ENCODE measurements at regions not wholly inside any gene's neighbourhood (a gene's known extent, or its start where the extent isn't known, plus 50 kb on each side); places are given as distances from the start of the nearest gene placed in this dataset.
"Not testable (repeated sequence)": the region's sequence is repeated elsewhere in the genome, so short reads cannot be mapped to it uniquely, and the experiment has no call there.

DNA sequence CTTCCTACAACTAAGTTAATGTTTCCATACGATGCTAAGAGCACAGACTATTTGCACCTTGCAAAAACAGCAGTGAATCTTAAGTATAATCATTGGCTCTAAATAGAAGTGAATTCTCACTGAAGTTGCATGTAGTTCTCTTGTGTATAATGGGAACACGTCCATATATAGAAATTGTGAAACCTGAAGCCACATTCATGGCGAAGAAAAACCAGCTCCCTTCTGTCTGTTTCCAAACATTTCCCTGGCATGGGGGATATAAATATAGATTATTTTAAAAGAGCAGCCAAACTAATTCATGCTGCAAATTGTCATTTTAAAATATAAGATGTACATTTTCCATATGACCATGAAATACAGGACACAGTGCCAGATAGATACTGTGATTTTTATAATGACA is 71.1 kb downstream of the TRAM1L1 start:
- DNase-seq (ENCODE audit: low read depth in 4 of 4, low spot score in 2 of 4), result no peak

DNA sequence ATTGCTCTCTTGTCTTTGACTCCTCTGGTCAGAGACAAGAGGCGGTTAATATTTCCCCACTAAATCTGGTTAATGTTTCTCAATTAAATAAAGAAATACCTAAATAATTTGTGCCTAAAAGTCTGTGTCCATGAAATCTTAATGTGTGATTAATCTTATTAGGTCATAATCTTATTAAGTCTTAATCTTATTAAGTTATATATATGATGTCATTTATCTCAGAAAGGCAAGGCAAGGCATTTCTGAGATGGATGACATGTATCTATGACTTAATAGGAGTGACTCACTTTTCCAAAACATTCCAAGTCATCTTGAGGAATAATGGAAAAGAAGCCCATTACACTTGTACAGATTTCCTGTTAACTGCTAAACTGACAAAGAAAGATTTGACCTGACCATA is 74.7 kb downstream of the TRAM1L1 start:
- DNase-seq (ENCODE audit: low read depth in 4 of 4, low spot score in 2 of 4), result no peak

DNA sequence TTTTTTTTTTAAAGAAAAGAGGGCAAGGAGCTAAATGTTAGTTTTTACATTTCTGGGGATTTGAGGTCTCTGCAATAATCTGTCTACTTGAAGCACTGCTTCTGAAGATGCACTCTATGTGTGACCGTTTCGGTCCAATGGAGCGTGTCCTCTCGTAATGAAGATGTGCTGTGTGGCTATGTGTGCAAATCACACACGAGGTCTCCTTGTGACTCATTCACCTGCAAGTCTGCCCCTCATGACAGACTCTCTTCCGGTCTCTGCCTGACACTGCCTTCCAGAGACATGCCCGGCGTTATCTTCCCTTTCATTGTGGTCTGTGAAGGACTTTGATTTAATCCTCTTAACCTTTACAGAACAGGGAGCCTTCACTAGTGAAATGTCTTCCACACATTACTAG is 84.3 kb downstream of the TRAM1L1 start:
- no peak for DNase-seq (ENCODE audit: low read depth in 4 of 4, low spot score in 2 of 4)

DNA sequence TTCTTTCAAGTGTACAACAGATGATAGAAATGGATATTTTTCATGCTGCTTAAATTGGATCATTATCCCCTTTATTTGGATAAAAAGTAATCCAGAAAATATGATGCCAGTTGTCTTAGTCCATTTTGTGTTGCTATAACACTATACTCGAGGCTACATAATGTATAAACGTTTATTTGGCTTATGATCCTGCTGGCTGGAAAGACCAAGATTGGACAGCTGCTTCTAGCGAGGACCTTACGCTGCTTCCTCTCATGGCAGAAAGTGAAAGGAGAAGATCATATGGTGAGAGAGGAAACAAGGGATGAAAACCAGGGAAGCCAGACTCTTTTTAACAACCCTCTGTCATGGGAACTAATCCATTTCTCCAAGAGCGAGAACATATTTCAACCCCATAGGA is 102.7 kb downstream of the TRAM1L1 start:
- DNase-seq (ENCODE audit: low read depth in 4 of 4, low spot score in 2 of 4), result no peak

DNA sequence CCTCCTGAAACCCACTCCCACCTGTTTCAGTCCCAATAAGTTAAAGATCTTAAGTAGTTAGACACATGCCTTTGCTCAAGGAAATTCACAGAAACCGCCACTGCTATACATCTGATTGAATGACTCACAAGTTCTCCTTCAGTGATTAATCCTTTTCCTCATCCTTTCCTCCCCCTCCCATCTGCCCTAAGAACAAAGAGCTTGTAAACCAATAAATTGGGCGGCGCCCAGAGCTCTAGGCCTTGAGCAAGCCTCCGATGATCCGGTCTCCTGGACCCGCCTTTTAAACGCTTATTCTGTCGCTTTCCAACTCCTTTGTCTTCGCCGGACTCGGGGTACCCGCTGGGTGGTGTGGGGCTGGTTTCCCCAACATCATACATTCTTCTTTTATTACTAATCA is 104.9 kb downstream of the TRAM1L1 start:
- DNase-seq (ENCODE audit: low read depth in 4 of 4, low spot score in 2 of 4), result not testable (repeated sequence)

DNA sequence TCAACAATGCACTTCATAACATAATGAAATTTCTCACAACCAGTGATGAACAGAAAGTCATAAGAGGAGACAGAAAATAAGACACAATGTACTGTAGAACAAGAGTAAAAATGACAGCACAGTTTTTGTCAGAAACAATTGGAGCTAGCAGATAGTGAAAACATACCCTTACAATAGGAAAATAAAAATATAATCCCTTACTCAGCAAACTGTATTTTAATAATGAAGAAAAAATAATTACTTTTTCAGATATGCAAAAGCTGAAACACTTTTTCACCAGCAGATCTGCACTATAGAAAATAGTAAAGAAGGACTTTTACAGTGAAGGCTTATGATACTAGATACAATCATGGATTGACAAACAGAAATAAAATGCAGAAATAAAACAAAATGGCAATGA is 126.3 kb downstream of the TRAM1L1 start:
- no peak for DNase-seq (ENCODE audit: low read depth in 4 of 4, low spot score in 2 of 4)

DNA sequence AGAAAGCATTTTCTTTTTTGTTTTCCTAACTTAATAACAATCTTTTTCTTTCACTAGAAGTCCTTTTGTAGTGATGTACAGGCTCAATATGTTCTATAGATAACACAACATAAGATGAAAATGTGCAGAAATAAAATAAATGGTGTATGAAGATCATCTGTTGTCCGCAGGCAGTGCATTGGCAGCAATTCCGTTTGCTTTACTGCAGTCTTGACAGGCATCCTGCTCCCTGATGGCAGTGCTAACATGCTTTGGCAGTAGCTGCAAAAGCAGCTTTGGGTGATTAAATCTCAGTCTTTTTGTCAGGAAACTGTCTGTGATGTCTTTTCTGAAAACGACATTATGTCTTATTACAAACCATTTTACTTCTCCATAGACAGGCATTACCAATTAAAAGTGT is 131.4 kb downstream of the TRAM1L1 start:
- DNase-seq (ENCODE audit: low read depth in 4 of 4, low spot score in 2 of 4), result no peak

DNA sequence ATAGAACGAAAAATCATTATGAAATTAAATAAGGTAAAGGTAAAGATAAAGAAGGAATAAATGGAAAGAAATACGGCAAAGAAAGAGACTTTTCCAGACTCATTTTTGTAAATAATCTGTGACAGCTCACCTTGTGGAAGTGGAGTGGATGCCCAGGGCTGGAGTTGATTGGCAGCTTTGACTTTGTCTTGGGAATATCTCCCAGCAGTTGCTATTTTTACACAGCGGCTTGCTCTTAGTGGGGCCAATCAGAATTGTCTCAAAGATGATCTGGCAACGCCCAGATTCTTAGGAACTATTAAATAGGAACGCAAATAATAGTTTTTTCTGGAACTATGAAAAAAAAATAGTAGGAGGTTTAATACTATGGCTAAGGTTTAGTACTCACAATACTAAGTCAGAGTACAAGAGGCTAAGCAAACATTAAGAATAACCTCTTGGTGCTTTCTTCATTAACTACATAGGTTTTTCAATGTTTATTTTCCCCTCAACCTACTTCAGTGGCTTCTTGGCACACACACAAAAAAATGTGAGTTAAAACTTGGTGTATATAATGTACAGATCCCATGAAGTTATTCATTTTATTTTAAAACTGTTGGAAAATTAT is 132.7 kb downstream of the TRAM1L1 start:
- DNase-seq (ENCODE audit: low read depth in 4 of 4, low spot score in 2 of 4), result no peak

DNA sequence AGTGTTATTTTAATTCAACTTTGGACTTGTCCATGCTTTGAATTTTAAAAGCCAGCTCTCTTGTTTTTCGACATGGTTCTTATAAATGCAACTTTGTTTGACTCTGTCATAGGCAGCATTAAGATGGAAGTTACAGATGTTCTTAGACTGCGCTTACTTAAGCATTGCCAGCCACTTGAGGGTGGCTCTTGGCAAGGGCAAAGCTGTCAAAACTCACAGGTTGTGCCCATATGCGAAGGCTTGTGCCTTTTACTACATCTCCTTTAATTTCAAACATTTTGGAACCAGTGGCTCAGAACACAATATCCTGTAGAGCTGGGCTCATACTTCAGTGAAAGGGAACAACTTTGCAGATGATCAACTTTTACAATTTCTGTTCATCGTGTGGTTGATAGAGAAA is 135.5 kb downstream of the TRAM1L1 start:
- DNase-seq (ENCODE audit: low read depth in 4 of 4, low spot score in 2 of 4), result no peak

DNA sequence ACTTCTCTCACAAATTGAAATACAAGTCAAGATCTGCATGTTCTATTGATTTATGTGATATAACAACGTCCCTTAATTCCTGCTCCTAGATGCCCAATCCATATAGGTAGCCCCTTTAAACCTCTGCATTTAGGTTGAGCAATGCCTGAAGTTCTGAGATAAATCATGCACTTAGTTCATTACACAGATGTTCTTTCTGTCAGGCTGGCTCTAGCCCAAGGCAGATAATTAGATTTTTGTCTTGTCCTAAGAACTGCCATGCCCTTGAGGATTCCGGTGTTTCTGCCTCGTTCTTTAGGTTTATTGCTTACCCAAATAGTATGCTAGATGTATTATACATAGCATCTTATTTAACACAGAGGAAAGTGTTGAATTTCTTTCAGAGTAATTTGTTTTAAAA is 143.1 kb downstream of the TRAM1L1 start:
- no peak for DNase-seq (ENCODE audit: low read depth in 4 of 4, low spot score in 2 of 4)

DNA sequence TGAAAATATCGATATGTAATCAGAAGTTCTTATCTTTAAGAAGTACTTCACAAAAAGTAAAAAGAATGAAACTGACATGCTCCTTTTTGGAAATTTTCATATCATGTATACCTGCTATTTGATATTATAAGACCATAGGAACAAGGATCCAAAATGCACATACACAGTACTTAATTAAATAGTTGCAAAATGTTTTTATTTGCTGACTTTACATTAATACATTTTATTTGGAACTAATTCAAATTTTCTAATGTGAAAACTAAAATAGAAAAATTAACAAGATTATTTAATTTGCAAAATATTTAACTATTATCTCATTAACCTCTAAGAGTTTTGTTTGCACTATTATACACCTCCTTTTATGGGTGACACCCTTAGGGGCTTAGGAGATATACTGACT is 155.0 kb downstream of the TRAM1L1 start:
- DNase-seq (ENCODE audit: low read depth in 4 of 4, low spot score in 2 of 4), result no peak

DNA sequence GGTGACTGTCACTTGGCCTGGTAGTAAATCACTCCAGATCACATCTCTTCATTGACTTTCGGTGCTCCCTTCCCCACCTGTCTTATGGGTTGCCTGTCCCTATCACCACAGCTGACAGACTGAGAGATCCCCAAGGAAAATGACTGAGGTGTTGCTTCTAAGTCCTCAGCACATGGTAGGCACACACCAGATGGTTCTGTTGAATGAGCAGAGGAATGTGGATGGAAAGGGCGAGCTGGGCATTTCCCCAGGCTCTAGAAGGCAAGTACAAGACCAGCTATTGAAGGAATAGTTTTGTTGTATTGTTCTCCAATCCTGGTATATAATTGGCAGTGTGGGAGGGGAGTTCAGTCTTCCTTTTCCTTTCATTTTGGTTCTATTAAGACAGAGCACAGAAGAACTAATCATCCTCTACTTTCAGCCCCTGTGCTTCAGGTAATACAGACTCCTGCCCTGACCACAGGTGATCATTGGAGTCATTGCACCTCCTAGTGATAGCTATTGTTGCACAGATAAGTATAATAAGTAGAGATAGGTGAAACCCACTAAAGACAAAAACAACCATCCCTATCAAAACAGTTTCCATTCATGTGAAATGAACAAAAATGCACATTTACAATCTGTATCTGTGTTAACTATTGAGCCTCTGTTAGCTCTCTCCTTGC is 158.6 kb downstream of the TRAM1L1 start:
- DNase-seq (ENCODE audit: low read depth in 4 of 4, low spot score in 2 of 4), result peak in 1 of 4 donors; percentile 3

DNA sequence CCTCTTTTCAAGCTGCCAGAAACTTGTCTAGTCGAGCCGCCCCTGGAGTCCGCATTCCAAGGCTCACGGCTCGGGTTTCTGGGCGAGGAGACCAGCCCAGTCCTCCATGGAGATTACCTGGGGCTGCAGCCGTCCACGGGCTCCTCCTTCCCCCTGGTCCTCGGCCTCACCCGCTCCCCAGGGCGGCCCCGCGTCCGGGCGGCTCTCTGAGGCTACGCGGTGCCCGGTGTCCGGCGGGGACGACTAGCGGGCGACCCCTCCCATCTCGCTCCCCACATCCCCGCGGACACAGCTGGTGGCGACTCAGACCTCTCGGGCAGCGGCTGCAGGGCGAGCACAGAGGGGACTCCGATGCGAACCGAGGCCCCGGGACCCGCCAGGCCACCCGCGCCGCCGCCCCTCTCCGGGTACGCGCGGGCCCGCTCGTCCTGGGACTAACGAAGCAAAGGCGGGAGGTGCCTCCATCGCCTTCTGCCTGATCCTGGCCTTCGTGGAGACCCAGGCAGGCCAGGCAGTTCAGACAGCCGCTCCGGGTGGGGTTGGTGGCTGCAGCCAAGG is 159.4 kb downstream of the TRAM1L1 start:
- DNase-seq (ENCODE audit: low read depth in 4 of 4, low spot score in 2 of 4), result peak in 1 of 4 donors; percentile 34

DNA sequence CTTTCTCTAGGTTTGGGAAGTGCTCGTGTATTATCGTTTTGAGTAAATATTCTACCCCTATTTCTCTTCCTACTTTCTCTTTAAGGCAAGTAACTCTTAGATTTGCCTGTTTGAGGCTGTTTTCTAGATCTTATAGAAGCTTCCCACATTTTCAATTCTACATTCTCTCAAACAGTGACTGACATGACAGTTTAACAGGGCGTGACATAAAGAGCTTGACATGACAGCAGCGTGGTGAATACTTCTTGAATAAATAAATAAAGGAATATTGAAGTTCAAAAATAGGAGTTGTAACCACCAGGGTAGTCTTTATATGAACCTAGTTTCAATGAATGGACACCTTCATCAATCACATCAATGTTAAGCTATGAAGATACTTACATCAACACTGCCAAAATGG is 162.0 kb downstream of the TRAM1L1 start:
- DNase-seq (ENCODE audit: low read depth in 4 of 4, low spot score in 2 of 4), result no peak

DNA sequence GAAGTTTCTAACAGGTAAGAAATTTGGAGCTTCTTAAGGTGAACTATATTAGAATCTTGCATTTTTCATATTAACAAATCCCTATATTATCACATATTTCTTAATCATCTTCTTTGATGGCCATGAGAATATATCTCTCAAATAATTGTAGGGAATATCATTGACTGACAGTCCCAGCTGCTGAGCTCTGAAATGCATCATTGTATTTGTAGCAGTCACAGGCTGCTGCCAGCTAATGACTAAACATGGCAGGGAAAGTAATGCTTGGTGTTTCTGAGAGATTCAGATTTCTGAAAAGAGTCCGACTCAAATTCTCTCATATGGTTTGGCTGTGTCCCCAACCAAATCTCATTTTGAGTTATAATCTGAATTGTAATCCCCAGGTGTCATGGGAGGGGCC is 171.9 kb downstream of the TRAM1L1 start:
- DNase-seq (ENCODE audit: low read depth in 4 of 4, low spot score in 2 of 4), result no peak

DNA sequence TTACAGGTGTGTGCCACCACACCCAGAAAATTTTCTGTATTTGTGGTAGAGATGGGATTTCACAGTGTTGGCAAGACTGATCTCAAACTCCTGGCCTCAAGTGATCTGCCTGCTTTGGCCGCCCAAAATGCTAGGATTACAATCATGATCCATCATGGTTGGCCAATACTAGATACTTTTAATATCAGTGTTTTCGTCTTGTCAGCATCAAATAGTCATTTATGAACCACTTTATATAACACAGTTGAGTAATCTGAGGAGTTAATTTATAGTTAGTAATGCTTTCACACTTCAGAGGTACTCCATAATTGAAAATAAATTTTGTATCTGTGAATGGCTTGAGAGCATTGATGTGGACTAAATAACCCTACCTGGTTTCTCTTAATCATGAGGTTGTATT is 178.6 kb downstream of the TRAM1L1 start:
- no peak for DNase-seq (ENCODE audit: low read depth in 4 of 4, low spot score in 2 of 4)

DNA sequence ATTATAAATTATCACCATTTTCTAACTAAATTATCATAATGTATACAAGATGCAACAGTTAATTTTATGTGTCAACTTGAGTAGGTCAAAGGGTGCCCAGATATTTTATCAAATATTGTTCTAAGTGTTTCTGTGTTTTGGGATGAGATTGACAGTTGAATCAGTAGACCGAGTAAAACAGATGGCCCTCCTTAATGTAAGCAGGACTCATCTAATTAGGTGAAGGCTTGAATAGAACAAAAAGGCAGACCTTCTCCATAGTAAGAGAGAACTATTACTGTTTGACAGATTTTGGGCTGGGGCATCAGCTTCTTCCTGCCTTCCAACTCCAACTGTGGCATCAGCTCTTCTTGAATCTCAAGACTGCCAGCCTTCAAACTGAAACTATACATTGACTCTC is 185.8 kb downstream of the TRAM1L1 start:
- DNase-seq (ENCODE audit: low read depth in 4 of 4, low spot score in 2 of 4), result no peak

DNA sequence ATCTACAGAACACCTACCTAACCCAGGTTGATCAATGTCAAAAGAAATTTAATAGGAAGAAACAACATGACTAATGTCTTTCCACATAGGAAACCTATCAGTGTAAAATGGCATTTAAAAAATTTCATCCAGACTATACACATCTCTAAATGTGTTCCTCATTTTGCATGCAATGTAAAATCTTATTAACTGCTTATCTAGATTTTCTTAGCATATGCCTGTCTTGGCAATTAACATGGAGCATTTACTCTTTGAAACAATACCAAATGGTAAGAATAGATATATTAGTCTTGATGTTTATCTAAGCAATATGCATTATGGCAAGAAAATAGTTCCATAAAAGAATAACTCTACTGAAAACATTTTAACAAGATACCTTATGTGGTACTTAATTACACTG is 199.8 kb downstream of the TRAM1L1 start:
- DNase-seq (ENCODE audit: low read depth in 4 of 4, low spot score in 2 of 4), result no peak

DNA sequence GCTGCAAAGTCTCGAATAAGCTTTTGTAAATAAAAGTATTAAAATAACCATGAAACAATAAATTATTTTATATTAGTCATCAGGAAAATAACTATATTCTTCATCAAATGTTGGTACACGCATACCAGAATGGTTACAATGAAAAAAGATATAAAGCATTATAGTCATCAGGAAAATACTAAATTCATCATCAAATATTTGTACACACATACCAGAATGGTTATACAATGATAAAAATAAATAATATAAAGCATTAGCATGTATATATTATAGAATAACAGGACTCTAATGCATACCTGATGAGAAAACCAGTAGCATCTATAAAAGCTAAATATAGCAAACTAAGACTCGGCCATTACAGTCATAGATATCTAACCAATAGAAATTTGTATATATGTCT is 202.9 kb downstream of the TRAM1L1 start:
- no peak for DNase-seq (ENCODE audit: low read depth in 4 of 4, low spot score in 2 of 4)

DNA sequence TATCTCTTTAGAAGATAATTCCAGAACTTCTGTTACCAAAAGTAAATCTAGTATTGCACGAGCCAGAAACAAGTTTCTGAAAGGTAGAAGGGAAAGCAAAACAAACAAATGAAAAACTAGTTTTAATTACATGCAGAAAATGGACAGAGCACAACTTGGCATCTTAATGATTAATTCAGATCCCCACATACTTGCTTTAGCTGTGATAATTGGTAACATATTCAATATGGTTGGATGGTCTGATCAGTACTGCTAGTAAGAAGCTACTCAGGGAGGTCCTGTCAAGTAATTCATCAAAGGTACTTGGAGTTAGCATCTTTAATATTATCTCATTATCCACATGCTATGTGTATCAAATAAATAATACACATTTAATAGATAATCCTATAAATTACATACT is 204.3 kb downstream of the TRAM1L1 start:
- DNase-seq (ENCODE audit: low read depth in 4 of 4, low spot score in 2 of 4), result no peak

DNA sequence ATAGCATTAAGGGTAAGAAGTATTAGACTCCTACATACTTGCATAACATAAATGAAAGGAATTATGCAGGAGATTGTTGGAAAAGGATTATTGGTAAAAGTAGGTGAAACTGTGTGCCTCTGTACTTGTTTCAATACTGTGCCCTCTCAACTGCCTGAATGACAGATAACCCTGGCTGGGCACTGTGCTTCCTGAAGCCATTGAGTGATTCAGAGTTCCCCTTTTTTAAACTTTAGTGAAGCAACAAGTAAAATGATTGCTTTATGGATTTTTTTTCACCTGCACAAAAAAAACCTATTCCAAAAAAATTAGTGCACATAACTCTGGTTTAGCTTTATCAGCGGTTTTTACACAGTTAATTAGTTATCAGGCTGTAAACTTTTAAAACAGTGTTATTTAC is 204.8 kb downstream of the TRAM1L1 start:
- no peak for DNase-seq (ENCODE audit: low read depth in 4 of 4, low spot score in 2 of 4)

DNA sequence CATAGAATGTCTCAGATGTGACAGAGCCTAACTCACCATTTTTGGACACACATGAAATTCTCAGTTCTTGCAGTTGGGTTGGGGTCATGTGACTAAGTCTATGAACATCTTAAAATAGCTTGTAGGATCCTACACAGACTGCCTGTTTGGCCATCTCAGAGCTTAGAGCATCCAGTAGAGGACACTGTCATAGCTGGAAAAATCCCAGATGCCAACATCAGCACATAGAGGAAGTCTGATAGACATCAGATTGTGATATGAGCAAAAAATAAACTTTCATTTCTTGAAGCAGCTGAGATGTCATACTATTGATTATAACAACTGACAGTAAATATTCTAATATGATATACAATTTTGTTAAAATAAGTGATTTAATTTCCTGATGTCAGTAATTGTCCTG is 207.1 kb downstream of the TRAM1L1 start:
- DNase-seq (ENCODE audit: low read depth in 4 of 4, low spot score in 2 of 4), result no peak

DNA sequence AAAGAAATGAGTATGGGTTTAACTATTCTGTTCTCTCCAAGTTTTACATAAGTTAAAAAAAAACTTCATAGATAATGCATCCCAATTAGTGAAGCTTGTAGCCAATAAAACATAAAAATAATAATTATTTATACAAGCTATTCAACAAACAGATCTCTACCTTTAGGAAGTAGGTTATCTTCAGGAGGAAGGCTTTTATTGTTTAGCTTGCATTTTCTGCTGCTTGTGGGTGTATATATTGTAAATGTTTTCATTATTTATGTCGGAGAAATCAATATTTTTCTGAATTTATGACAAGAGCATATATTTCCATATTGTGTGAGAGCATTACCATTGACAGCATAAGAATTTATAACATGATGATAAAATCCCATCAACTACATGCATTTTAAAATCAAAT is 208.3 kb downstream of the TRAM1L1 start:
- DNase-seq (ENCODE audit: low read depth in 4 of 4, low spot score in 2 of 4), result no peak
